SK-N-SH (cell line): ENCODE measurements at regions not wholly inside any gene's neighbourhood (a gene's known extent, or its start where the extent isn't known, plus 50 kb on each side); places are given as distances from the start of the nearest gene placed in this dataset.
A peak's percentile ranks its signal among the peaks of the same experiment; 100 is the strongest.

Experiments
- CTCF ChIA-PET: fragments of 300-600, 350-600 bp; formaldehyde crosslinking; extraction: SDS; loops from one replicate; lab custom pipeline; 2021; lab: Yijun Ruan, JAX
- POLR2A ChIA-PET: fragments of 350-600 bp; sonication (Branson Sonifier 250); formaldehyde crosslinking; extraction: SDS; loops from one replicate; lab custom pipeline; 2020; ENCODE audit warnings: antibody characterized with exemption, inconsistent platforms; lab: Yijun Ruan, JAX
- DNase-seq: peaks from one replicate; pipeline ENCODE4 v3.0.0; 2012
- H2AFZ ChIP-seq: fragments of 200-600 bp; sonication (generic); 2 replicates; pipeline ENCODE4 v1.8.1; 2016; ENCODE audit warnings: antibody characterized with exemption, mild to moderate bottlenecking, low read depth
- H3F3A ChIP-seq: fragments of 200-600 bp; sonication (generic); replicated peaks from 2 replicates; pipeline ENCODE3; 2016; ENCODE audit warnings: antibody characterized with exemption, mild to moderate bottlenecking; ENCODE audit not compliant: insufficient read depth
- H3K27ac ChIP-seq, 2 experiments: fragments of 200-500 bp in 1 of 2; fragments of 200-600 bp in 1 of 2; sonication (Bioruptor generic) in 1 of 2; sonication (generic), shearing (Covaris generic) in 1 of 2; 2 replicates each; pipeline versions ENCODE4 v1.5.1 to v1.6.1; 2014 to 2016; ENCODE audit warnings: low read depth in 2 of 2, inconsistent platforms in 1 of 2, low read length in 1 of 2, mild to moderate bottlenecking in 1 of 2, mixed read lengths in 1 of 2
- H3K27me3 ChIP-seq: fragments of 200-600 bp; sonication (generic), shearing (Covaris generic); 2 replicates; pipeline ENCODE4 v1.6.1; 2016; ENCODE audit warnings: mixed run types; ENCODE audit not compliant: insufficient read depth
- H3K36me3 ChIP-seq, 2 experiments: fragments of 200-500 bp in 1 of 2; fragments of 200-600 bp in 1 of 2; sonication (Bioruptor generic) in 1 of 2; sonication (generic) in 1 of 2; replicated peaks in 1 of 2; 2 replicates each; pipeline versions ENCODE3 to v1.5.1; 2014 to 2016; ENCODE audit warnings: low read length in 1 of 2, mild to moderate bottlenecking in 1 of 2; ENCODE audit not compliant: insufficient read depth in 2 of 2, control insufficient read depth in 1 of 2
- H3K4me1 ChIP-seq, 2 experiments: fragments of 200-500 bp in 1 of 2; fragments of 200-600 bp in 1 of 2; sonication (Bioruptor generic) in 1 of 2; sonication (generic), shearing (Covaris generic) in 1 of 2; 2 replicates each; pipeline versions ENCODE4 v1.5.1 to v1.6.1; 2014 to 2016; ENCODE audit warnings: low read depth in 1 of 2, low read length in 1 of 2, mixed run types in 1 of 2; ENCODE audit not compliant: insufficient read depth in 2 of 2, control insufficient read depth in 1 of 2
- H3K4me2 ChIP-seq: fragments of 200-600 bp; sonication (generic), shearing (Covaris generic); 2 replicates; pipeline ENCODE4 v1.6.1; 2017; ENCODE audit warnings: mixed run types
- H3K4me3 ChIP-seq, 2 experiments: fragments of 200-500 bp in 1 of 2; fragments of 200-600 bp in 1 of 2; sonication (Bioruptor generic) in 1 of 2; sonication (generic), shearing (Covaris generic) in 1 of 2; 2 replicates each; pipeline versions ENCODE4 v1.5.1 to v1.8.1; 2014 to 2016; ENCODE audit warnings: low read depth in 2 of 2, inconsistent platforms in 1 of 2, low read length in 1 of 2, mild to moderate bottlenecking in 1 of 2, mixed read lengths in 1 of 2, moderate library complexity in 1 of 2
- H3K79me2 ChIP-seq: fragments of 200-600 bp; sonication (generic); 2 replicates; pipeline ENCODE4 v1.8.1; 2017; ENCODE audit warnings: mild to moderate bottlenecking; ENCODE audit not compliant: insufficient read depth
- H3K9ac ChIP-seq: fragments of 200-600 bp; sonication (generic); 2 replicates; pipeline ENCODE4 v1.6.1; 2017; ENCODE audit warnings: mixed run types
- H3K9me2 ChIP-seq: fragments of 200-600 bp; sonication (generic); 2 replicates; pipeline ENCODE4 v1.6.1; 2017; ENCODE audit warnings: mixed run types
- H3K9me3 ChIP-seq: fragments of 200-600 bp; sonication (generic); 2 replicates; pipeline ENCODE4 v1.6.1; 2017; ENCODE audit warnings: mixed run types, mild to moderate bottlenecking, moderate library complexity
- H4K20me1 ChIP-seq: fragments of 200-600 bp; sonication (generic); 2 replicates; pipeline ENCODE4 v1.6.1; 2017; ENCODE audit warnings: mild to moderate bottlenecking, mixed run types; ENCODE audit not compliant: insufficient read depth
- CTCF ChIP-seq: fragments of 200-600 bp; sonication (generic); IDR thresholded peaks from 2 replicates; pipeline ENCODE4 v1.6.1; 2017; ENCODE audit warnings: antibody characterized with exemption, mild to moderate bottlenecking, moderate library complexity
- EP300 ChIP-seq, 2 experiments: IDR thresholded peaks; 2 replicates each; pipeline versions ENCODE4 v1.4.0 to v1.6.1; 2012; ENCODE audit warnings: borderline replicate concordance in 1 of 2, low read depth in 1 of 2, low read length in 1 of 2
- EZH2phosphoT487 ChIP-seq: fragments of 200-600 bp; sonication (generic); IDR thresholded peaks from 2 replicates; pipeline ENCODE4 v1.6.1; 2017; ENCODE audit warnings: low read depth, mixed run types, mild to moderate bottlenecking, antibody characterized with exemption, moderate library complexity, borderline replicate concordance
- FOSL2 ChIP-seq: IDR thresholded peaks from 2 replicates; pipeline ENCODE4 v1.4.0; 2012; ENCODE audit warnings: low read depth, mild to moderate bottlenecking, moderate library complexity, borderline replicate concordance
- FOXM1 ChIP-seq: IDR thresholded peaks from 2 replicates; pipeline ENCODE4 v1.4.0; 2012; ENCODE audit warnings: low read depth, mild to moderate bottlenecking
- GABPA ChIP-seq: IDR thresholded peaks from 2 replicates; pipeline ENCODE4 v1.4.0; 2012; ENCODE audit warnings: low read depth, mild to moderate bottlenecking
- GATA2 ChIP-seq: sonication (generic); formaldehyde crosslinking; IDR thresholded peaks from 2 replicates; pipeline ENCODE4 v1.5.0; 2020; ENCODE audit warnings: mild to moderate bottlenecking, missing genetic modification reagents
- JUND ChIP-seq: IDR thresholded peaks from 2 replicates; pipeline ENCODE4 v1.4.0; 2012
- MAX ChIP-seq: IDR thresholded peaks from 2 replicates; pipeline ENCODE4 v1.4.0; 2012; ENCODE audit warnings: low read depth
- MXI1 ChIP-seq: IDR thresholded peaks from 2 replicates; pipeline ENCODE4 v1.6.1; 2012; ENCODE audit warnings: mild to moderate bottlenecking, low read depth, low read length, improper control_type of control experiment
- NRF1 ChIP-seq: IDR thresholded peaks from 2 replicates; pipeline ENCODE4 v1.6.1; 2012; ENCODE audit warnings: low read depth, mild to moderate bottlenecking, low read length
- PBX3 ChIP-seq: IDR thresholded peaks from 2 replicates; pipeline ENCODE4; 2012
- RAD21 ChIP-seq: IDR thresholded peaks from 2 replicates; pipeline ENCODE4 v1.6.1; 2012; ENCODE audit warnings: mild to moderate bottlenecking, low read length
- RFX5 ChIP-seq: IDR thresholded peaks from 2 replicates; pipeline ENCODE4 v1.6.1; 2012; ENCODE audit warnings: mild to moderate bottlenecking, improper control_type of control experiment, low read length
- RXRA ChIP-seq: IDR thresholded peaks from 2 replicates; pipeline ENCODE4 v1.4.0; 2012; ENCODE audit warnings: low read depth, mild to moderate bottlenecking, borderline replicate concordance
- SIN3A ChIP-seq: IDR thresholded peaks from 2 replicates; pipeline ENCODE4 v1.6.1; 2012; ENCODE audit warnings: low read depth, mild to moderate bottlenecking, low read length, moderate library complexity, borderline replicate concordance
- SMC3 ChIP-seq: IDR thresholded peaks from 2 replicates; pipeline ENCODE4 v1.6.1; 2012; ENCODE audit warnings: low read depth, low read length, improper control_type of control experiment
- TAF1 ChIP-seq: IDR thresholded peaks from 2 replicates; pipeline ENCODE4 v1.6.1; 2012; ENCODE audit warnings: low read depth, mild to moderate bottlenecking, low read length, moderate library complexity, borderline replicate concordance
- TCF12 ChIP-seq: IDR thresholded peaks from 2 replicates; pipeline ENCODE4 v1.4.0; 2012
- TEAD4 ChIP-seq: IDR thresholded peaks from 2 replicates; pipeline ENCODE4 v1.4.0; 2012; ENCODE audit warnings: mild to moderate bottlenecking, borderline replicate concordance; ENCODE audit not compliant: insufficient read depth
- YY1 ChIP-seq: IDR thresholded peaks from 2 replicates; pipeline ENCODE4 v1.4.0; 2012; ENCODE audit warnings: low read depth, mild to moderate bottlenecking
- ZBTB33 ChIP-seq: IDR thresholded peaks from 2 replicates; pipeline ENCODE4 v1.4.0; 2012; ENCODE audit warnings: low read depth, borderline replicate concordance
- WGBS: methylation state at CpG from one replicate; pipeline ENCODE4 v1.1.6; 2017; ENCODE audit warnings: low lambda C conversion rate; 5-methylcytosine and 5-hydroxymethylcytosine counted together

- no peak overlapping the region for H3K4me3 ChIP-seq
- H4K20me1 ChIP-seq: no peaks in the 10 kb centered on the region
- H3K79me2 ChIP-seq: no peaks in the 10 kb centered on the region
- peaks cover 0 to 10% of the 10 kb centered on the region in 2 experiments; a peak in 2 of 4 replicates for H3K4me1 ChIP-seq
- H3K9me2 ChIP-seq: no peaks in the 10 kb centered on the region
- no peak overlapping the region for H3K4me2 ChIP-seq
- TF ChIP-seq JUND (peak; percentile 5; the same call in 1 of the 2 replicates), TCF12 (no peak), RXRA (no peak), EZH2phosphoT487 (no peak), GABPA (no peak)
- WGBS: 92% methylated on average over 6 of the region's 9 CpGs
- H3F3A ChIP-seq: peaks cover 8% of the 10 kb centered on the region
- H3K9me3 ChIP-seq: no peaks in the 10 kb centered on the region
- no peak overlapping the region for H3K9ac ChIP-seq
- no peaks in the 10 kb centered on the region for H3K36me3 ChIP-seq
- no peak for DNase-seq
- 0 out of 4 replicates have a peak overlapping the region, but pooled peaks of 1 of the 2 experiments have one; percentile 14 for H3K27ac ChIP-seq
- peak overlapping the region; percentile 47; the same call in 1 of the 2 replicates for H2AFZ ChIP-seq
- H3K27me3 ChIP-seq: no peaks in the 10 kb centered on the region
- ChIA-PET POLR2A (no interaction called here), CTCF (no interaction called here)
These were observed 51.9 kb upstream of the PFN2 start for GRCh38 chr3:150022381-150023238.

- Histone ChIP-seq H3K9me3 (no peaks in the 10 kb centered on the region), H2AFZ (no peak overlapping the region), H4K20me1 (no peaks in the 10 kb centered on the region), H3K27me3 (no peaks in the 10 kb centered on the region), H3K9ac (no peak overlapping the region), H3K36me3 (no peaks in the 10 kb centered on the region), H3K79me2 (no peaks in the 10 kb centered on the region), H3K4me3 (no peak overlapping the region), H3K9me2 (no peaks in the 10 kb centered on the region), H3K4me2 (no peak overlapping the region), H3F3A (peaks cover 8% of the 10 kb centered on the region), H3K27ac (peak overlapping the region in 1 of 2 experiments; percentile 53; a peak in 1 of 4 replicates), H3K4me1 (peaks cover 0 to 10% of the 10 kb centered on the region in 2 experiments; a peak in 2 of 4 replicates)
- DNase-seq: no peak
- WGBS: 41% methylated on average over 1 of the region's 1 CpG
- CTCF ChIA-PET: no interaction called here
- POLR2A ChIA-PET: no interaction called here
- TF ChIP-seq GABPA (no peak), SIN3A (no peak), SMC3 (no peak), TAF1 (no peak), MXI1 (no peak), RAD21 (no peak), EZH2phosphoT487 (no peak), CTCF (no peak), ZBTB33 (no peak), TCF12 (peak; percentile 68), FOSL2 (peak; percentile 85), PBX3 (peak; percentile 67), RFX5 (no peak), TEAD4 (peak; percentile 72; the same call in 1 of the 2 replicates), RXRA (peak; percentile 28; the same call in 1 of the 2 replicates), GATA2 (no peak), NRF1 (no peak), FOXM1 (no peak), EP300 (IDR thresholded peaks at IDR 0.05; ENCODE audit: borderline replicate concordance in 1 of 2, low read depth in 1 of 2, low read length in 1 of 2) (peak in 1 of 2 experiments; percentile 61; a peak in 1 of 4 replicates), MAX (0 out of 2 replicates have a peak, but pooled peaks have one; percentile 49), YY1 (no peak)
These were observed 49.8 kb upstream of the PFN2 start for GRCh38 chr3:150020527-150020926.
